GM18868 (cell line): ENCODE measurements at regions not wholly inside any gene's neighbourhood (a gene's known extent, or its start where the extent isn't known, plus 50 kb on each side); places are given as distances from the start of the nearest gene placed in this dataset.
A peak's percentile ranks its signal among the peaks of the same experiment; 100 is the strongest.
"Not testable (repeated sequence)": the region's sequence is repeated elsewhere in the genome, so short reads cannot be mapped to it uniquely, and the experiment has no call there.

Experiments used
- ATAC-seq: cut with Tn5 transposase; IDR thresholded peaks from one replicate; pipeline ENCODE4 v1.9.1; 2021; ENCODE audit warnings: mild to moderate bottlenecking, moderate library complexity; ENCODE audit not compliant: unreplicated experiment

DNA sequence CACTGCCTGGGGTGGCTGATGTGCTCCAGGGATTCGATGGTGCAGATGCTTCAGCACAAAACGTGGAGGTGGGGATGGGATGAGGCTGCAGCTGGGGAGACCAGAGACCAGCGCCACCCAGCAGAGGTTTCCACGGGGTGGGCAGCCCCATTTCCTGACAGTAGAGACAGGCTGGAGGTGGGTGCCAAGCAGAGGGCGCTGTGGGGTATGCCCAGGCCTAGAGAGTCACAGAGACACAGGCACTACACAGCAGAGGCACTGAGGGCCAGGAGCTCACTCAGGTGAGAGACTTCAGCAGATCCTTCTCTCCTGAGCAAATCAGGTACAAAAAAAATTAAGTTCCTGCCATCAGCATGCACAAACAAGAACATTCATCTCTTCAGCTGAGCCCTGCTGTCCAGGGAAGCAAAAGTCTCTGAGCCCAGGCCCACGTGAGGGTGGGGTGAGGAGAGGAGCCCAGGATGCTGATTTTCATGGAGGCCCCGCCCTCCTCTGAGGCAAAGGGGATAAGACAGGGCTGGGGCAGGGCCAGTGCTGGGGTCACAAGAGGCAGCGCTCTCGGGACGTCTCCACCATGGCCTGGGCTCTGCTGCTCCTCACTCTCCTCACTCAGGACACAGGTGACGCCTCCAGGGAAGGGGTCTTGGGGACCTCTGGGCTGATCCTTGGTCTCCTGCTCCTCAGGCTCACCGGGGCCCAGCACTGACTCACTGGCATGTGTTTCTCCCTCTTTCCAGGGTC lies 53.1 kb downstream of the GGTLC2 start:
- no peak for ATAC-seq

- ATAC-seq: no peak
These were observed 53.9 kb downstream of the GGTLC2 start for GRCh38 chr22:22698263-22698750.

GRCh38 chr22:22700631-22701030 lies 56.2 kb downstream of the GGTLC2 start:
- no peak for ATAC-seq

- not testable (repeated sequence) for ATAC-seq
These were observed 57.1 kb downstream of the GGTLC2 start for GRCh38 chr22:22701557-22701956.

- ATAC-seq: no peak
These were observed 58.1 kb downstream of the GGTLC2 start for GRCh38 chr22:22702237-22703202.

GRCh38 chr22:22703203-22703570 lies 58.8 kb downstream of the GGTLC2 start:
- no peak for ATAC-seq

- no peak for ATAC-seq
These were observed 59.3 kb downstream of the GGTLC2 start for GRCh38 chr22:22703715-22704114.

DNA sequence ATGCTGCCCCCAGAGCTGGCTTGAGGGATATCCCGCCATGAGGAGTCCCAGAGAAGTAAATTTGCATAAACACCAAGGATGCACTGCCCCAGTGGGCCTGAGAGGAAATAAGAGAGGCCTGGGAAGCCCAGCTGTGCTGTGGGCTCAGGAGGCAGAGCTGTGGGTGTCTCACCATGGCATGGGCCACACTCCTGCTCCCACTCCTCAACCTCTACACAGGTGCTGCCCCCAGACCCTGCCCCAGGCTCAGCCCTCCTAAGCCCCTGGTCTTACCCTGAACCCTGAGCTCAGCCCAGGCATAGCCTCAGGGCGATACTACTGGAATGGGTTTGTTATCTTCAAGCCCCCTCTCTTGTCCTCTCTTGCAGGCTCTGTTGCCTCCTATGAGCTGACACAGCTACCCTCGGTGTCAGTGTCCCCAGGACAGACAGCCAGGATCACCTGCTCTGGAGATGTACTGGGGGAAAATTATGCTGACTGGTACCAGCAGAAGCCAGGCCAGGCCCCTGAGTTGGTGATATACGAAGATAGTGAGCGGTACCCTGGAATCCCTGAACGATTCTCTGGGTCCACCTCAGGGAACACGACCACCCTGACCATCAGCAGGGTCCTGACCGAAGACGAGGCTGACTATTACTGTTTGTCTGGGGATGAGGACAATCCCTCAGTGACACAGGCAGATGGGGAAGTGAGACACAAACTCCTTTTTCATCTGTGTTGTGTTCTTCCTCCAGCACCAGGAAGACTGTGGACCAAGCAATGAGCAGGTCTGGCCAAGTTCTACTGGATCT lies 59.9 kb downstream of the GGTLC2 start:
- ATAC-seq: no peak

- ATAC-seq: no peak
These were observed 61.1 kb downstream of the GGTLC2 start for GRCh38 chr22:22705328-22706100.

- no peak for ATAC-seq
These were observed 62.0 kb downstream of the GGTLC2 start for GRCh38 chr22:22706253-22706915.

- ATAC-seq: no peak
These were observed 65.5 kb downstream of the GGTLC2 start for GRCh38 chr22:22709719-22710445.

DNA sequence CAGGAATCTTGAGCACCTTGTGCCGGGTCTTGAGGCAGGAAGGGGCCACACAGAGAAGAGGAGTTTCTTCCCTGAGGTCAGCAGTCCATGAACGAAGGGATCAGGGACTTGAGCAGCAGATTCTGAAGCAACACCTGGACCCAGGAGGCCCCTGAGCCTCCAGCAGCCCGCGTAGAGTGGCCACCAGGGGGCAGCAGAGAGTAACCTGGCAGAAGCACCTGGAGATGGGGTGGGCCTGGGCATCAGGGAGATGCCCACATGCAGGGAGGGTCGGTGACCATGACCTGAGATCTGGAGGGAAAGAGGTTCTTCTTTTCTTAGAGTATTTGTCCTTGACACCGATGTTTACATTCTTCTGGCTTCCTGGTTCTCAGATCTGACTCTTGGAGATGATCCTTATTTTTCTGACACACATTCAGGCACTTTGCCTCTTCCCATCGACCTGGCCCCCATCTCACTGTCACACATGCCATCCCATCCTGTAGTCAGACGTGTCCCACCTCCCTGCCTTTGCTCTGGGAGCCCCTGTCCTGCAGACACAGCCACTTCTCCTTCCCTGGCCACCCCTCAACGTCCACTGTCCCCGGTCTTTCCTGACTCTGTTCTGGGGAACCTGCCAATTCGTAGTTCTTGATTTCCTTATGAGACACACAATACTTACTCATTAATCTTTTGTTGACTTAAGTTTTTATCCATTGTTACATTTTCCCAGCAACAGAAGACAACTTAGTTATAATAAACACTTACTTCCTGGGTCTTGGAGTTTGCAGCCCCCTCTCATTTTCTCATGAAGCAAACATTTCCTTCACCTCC lies 66.5 kb downstream of the GGTLC2 start:
- no peak for ATAC-seq

GRCh38 chr22:22711532-22711913 lies 67.1 kb downstream of the GGTLC2 start:
- no peak for ATAC-seq

DNA sequence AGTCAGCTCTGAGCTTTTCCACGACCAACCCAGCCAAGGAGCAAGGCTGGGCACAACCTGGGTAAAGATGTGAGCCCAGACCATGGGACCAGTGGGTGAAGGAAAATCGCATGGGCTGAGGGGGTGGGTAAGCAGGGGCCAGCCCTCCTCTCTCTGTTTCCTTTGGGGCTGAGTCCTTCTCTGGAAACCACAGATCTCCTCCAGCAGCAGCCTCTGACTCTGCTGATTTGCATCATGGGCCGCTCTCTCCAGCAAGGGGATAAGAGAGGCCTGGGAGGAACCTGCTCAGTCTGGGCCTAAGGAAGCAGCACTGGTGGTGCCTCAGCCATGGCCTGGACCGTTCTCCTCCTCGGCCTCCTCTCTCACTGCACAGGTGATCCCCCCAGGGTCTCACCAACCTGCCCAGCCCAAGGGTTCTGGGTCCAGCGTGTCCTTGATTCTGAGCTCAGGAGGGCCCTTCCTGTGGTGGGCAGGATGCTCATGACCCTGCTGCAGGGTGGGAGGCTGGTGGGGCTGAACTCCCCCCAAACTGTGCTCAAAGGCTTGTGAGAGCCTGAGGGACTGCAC lies 67.8 kb downstream of the GGTLC2 start:
- ATAC-seq: no peak

- ATAC-seq: no peak
These were observed 68.4 kb downstream of the GGTLC2 start for GRCh38 chr22:22712666-22713365.

DNA sequence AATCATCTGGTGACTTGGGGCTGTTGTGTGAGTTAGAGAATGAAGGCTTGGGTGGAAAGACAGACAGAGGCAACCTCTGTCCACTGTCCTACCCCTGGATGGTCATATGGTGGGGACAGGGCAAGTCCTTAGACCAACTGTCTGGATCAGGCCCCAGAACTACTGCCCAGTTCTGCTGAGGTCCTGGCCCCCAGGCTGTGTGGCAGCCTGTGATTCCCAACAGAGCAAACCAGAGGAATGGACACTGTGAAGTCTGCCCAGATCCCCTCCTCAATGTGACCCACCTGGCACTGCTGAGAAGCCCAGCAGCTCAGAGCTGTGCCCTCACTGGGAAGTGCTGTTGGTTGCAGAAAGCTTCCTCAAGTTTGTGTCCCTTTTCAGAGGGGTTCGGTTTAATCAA lies 69.0 kb downstream of the GGTLC2 start:
- no peak for ATAC-seq

GRCh38 chr22:22714600-22715335 lies 70.4 kb downstream of the GGTLC2 start:
- ATAC-seq: peak; percentile 53
